ENCODE measurements at regions not wholly inside any gene's neighbourhood (a gene's known extent, or its start where the extent isn't known, plus 50 kb on each side); places are given as distances from the start of the nearest gene placed in this dataset.

DNA sequence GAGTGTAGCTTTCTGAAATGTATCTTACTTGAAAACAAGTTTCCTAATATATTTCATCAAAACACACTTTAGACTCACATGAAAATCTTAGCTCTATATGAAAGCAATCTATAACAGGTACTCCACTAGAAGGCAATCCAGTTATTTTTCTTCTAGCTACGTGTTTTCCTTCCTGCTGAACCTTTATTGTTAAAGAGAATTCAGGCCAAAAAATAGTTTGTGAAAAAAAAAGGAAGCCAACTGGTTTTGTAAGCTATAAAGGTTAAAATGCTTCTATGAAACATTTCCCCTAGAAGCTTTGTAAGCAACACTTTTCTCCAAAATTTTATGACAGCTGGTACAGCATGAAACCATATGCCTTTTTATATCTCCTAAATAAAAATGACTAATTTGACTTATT, 304.7 kb upstream of the DIAPH2 start:
- no peaks in the 10 kb centered on the region for H3K36me3 ChIP-seq (ENCODE audit: insufficient read depth, low read length, poor library complexity, severe bottlenecking)
- DNase-seq (ENCODE audit: low spot score), result no peak
- no peak overlapping the region for H3K4me3 ChIP-seq (ENCODE audit: low read depth, low read length, poor library complexity, severe bottlenecking)
- no peak for TF ChIP-seq EZH2 (IDR thresholded peaks at IDR 0.05; ENCODE audit: borderline replicate concordance, low read depth, low read length, poor library complexity, severe bottlenecking)
- TF ChIP-seq, protein P1, sequence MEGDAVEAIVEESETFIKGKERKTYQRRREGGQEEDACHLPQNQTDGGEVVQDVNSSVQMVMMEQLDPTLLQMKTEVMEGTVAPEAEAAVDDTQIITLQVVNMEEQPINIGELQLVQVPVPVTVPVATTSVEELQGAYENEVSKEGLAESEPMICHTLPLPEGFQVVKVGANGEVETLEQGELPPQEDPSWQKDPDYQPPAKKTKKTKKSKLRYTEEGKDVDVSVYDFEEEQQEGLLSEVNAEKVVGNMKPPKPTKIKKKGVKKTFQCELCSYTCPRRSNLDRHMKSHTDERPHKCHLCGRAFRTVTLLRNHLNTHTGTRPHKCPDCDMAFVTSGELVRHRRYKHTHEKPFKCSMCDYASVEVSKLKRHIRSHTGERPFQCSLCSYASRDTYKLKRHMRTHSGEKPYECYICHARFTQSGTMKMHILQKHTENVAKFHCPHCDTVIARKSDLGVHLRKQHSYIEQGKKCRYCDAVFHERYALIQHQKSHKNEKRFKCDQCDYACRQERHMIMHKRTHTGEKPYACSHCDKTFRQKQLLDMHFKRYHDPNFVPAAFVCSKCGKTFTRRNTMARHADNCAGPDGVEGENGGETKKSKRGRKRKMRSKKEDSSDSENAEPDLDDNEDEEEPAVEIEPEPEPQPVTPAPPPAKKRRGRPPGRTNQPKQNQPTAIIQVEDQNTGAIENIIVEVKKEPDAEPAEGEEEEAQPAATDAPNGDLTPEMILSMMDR (conservative IDR thresholded peaks at IDR 0.05; ENCODE audit: low read depth, low read length), result no peak
- ChIA-PET CTCF (no interaction called here), POLR2A (ENCODE audit: low non-redundant PET) (no interaction called here)
- peaks cover 4% of the 10 kb centered on the region for H3K27me3 ChIP-seq (replicated peaks; ENCODE audit: insufficient read depth, low read depth, low read length, poor library complexity)
- no peaks in the 10 kb centered on the region for H3K9me3 ChIP-seq (ENCODE audit: low read depth, low read length, poor library complexity, severe bottlenecking)
- no peaks in the 10 kb centered on the region for H3K4me1 ChIP-seq (ENCODE audit: insufficient read depth, low read length, poor library complexity, severe bottlenecking)
- intact Hi-C loops (cut with micrococcal nuclease; ENCODE audit: unreplicated experiment), result loop anchor here (10.0 kb wide), 1 partner anchor 385 kb away; no protein-coding TSS in a partner anchor
- no TSS peak for BruUV-seq (replicated peaks)
- H3K27ac ChIP-seq (ENCODE audit: low read depth, low read length, poor library complexity, severe bottlenecking), result no peak overlapping the region

DNA sequence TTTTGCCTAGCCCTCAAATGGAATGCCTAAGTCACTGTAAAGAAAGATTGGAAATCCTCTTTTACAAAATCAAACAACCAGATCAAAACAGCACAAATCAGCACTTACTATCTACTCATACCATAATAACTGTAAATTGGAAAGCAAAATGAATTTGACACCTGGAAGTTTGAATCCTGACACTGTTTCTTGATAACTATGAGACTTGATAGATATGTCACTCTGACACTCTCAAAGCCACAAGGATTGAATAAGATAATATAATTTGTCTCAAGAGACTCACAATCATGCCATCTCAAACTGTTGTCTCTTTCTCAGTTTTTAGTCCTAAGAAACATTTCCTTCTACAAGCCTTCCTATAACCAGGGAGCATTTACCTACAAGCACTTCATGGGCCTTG, 302.6 kb upstream of the DIAPH2 start:
- TF ChIP-seq EZH2 (IDR thresholded peaks at IDR 0.05; ENCODE audit: borderline replicate concordance, low read depth, low read length, poor library complexity, severe bottlenecking), result no peak
- TF ChIP-seq, protein P1 (conservative IDR thresholded peaks at IDR 0.05; ENCODE audit: low read depth, low read length), result no peak
- H3K4me1 ChIP-seq (ENCODE audit: insufficient read depth, low read length, poor library complexity, severe bottlenecking), result no peaks in the 10 kb centered on the region
- POLR2A ChIA-PET (ENCODE audit: low non-redundant PET), result no interaction called here
- DNase-seq (ENCODE audit: low spot score), result no peak
- BruUV-seq (replicated peaks), result no TSS peak
- CTCF ChIA-PET, result no interaction called here
- H3K27ac ChIP-seq (ENCODE audit: low read depth, low read length, poor library complexity, severe bottlenecking), result no peak overlapping the region
- H3K9me3 ChIP-seq (ENCODE audit: low read depth, low read length, poor library complexity, severe bottlenecking), result no peaks in the 10 kb centered on the region
- no peaks in the 10 kb centered on the region for H3K36me3 ChIP-seq (ENCODE audit: insufficient read depth, low read length, poor library complexity, severe bottlenecking)
- intact Hi-C loops (cut with micrococcal nuclease; ENCODE audit: unreplicated experiment), result no loop called here
- no peaks in the 10 kb centered on the region for H3K27me3 ChIP-seq (replicated peaks; ENCODE audit: insufficient read depth, low read depth, low read length, poor library complexity)
- no peak overlapping the region for H3K4me3 ChIP-seq (ENCODE audit: low read depth, low read length, poor library complexity, severe bottlenecking)

DNA sequence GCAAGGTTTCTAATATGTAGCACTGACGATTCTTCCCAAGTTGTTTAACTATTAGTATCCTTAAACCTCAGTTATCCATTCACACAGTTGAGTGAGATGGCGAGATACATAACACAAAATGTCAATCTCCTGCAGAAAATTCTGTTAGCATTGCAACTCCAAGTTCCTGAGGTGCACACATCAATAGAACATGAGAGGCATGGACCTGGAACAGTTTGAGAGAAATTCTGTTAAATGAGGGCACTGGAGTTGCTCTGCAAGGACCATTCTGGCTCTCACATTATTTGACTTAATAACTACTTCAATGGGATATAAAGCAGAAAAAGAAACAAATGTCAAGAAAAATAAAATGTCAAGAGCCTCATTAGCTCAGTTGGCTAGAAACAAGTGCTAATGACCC, 301.2 kb upstream of the DIAPH2 start:
- Histone ChIP-seq H3K9me3 (ENCODE audit: low read depth, low read length, poor library complexity, severe bottlenecking) (no peaks in the 10 kb centered on the region), H3K27ac (ENCODE audit: low read depth, low read length, poor library complexity, severe bottlenecking) (no peak overlapping the region), H3K4me3 (ENCODE audit: low read depth, low read length, poor library complexity, severe bottlenecking) (no peak overlapping the region), H3K36me3 (ENCODE audit: insufficient read depth, low read length, poor library complexity, severe bottlenecking) (no peaks in the 10 kb centered on the region), H3K27me3 (replicated peaks; ENCODE audit: insufficient read depth, low read depth, low read length, poor library complexity) (no peaks in the 10 kb centered on the region), H3K4me1 (ENCODE audit: insufficient read depth, low read length, poor library complexity, severe bottlenecking) (no peaks in the 10 kb centered on the region)
- DNase-seq (ENCODE audit: low spot score), result no peak
- ChIA-PET CTCF (no interaction called here), POLR2A (ENCODE audit: low non-redundant PET) (no interaction called here)
- BruUV-seq (replicated peaks), result no TSS peak
- TF ChIP-seq, protein P1 (conservative IDR thresholded peaks at IDR 0.05; ENCODE audit: low read depth, low read length), result no peak
- no peak for TF ChIP-seq EZH2 (IDR thresholded peaks at IDR 0.05; ENCODE audit: borderline replicate concordance, low read depth, low read length, poor library complexity, severe bottlenecking)
- intact Hi-C loops (cut with micrococcal nuclease; ENCODE audit: unreplicated experiment), result no loop called here

All from A673 (cell line).